ENCODE measurements at regions not wholly inside any gene's neighbourhood (a gene's known extent, or its start where the extent isn't known, plus 50 kb on each side); places are given as distances from the start of the nearest gene placed in this dataset.
A peak's percentile ranks its signal among the peaks of the same experiment; 100 is the strongest.

DNA sequence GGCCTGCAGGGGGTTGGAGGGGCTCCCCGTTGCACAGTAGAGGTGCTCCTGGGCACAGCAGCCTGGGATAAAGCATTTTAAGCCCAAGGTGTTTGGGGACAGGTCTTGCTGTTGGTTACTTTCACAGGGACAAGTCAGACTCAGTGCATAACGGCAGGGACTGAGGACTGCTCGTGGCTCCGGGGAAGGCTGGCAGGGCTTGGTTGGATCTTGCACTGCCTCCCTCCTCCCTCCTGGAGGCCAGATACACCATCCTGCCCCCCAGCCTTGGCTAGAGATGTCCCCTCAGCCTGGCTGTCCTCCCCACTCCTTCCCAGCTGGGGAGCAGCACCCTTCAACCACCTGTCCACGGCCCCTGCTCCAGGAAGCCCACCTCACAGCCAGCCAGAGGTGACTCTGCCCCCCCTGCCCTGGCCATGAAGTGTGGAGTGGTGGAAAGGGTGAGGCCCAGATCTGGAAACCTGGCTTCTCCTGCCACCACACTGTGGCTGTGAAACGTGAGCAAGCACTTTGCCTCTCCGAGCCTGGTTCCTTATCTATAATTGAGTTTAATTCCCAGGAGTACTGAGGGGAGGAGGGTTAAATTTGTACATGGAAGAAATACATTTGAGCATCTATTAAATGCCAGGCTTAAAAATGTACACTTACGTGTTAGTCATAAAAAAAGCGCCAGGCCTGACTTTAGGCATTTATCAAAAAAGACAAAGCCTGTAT is 67.1 kb upstream of the TAF1B start:
- ChIA-PET CTCF (no interaction called here), POLR2A (ENCODE audit: low non-redundant PET) (no interaction called here)
- H3K27ac ChIP-seq (ENCODE audit: low read depth, low read length, poor library complexity, severe bottlenecking) = no peak overlapping the region
- TF ChIP-seq, protein P1, sequence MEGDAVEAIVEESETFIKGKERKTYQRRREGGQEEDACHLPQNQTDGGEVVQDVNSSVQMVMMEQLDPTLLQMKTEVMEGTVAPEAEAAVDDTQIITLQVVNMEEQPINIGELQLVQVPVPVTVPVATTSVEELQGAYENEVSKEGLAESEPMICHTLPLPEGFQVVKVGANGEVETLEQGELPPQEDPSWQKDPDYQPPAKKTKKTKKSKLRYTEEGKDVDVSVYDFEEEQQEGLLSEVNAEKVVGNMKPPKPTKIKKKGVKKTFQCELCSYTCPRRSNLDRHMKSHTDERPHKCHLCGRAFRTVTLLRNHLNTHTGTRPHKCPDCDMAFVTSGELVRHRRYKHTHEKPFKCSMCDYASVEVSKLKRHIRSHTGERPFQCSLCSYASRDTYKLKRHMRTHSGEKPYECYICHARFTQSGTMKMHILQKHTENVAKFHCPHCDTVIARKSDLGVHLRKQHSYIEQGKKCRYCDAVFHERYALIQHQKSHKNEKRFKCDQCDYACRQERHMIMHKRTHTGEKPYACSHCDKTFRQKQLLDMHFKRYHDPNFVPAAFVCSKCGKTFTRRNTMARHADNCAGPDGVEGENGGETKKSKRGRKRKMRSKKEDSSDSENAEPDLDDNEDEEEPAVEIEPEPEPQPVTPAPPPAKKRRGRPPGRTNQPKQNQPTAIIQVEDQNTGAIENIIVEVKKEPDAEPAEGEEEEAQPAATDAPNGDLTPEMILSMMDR (conservative IDR thresholded peaks at IDR 0.05; ENCODE audit: low read depth, low read length) = no peak
- no peak for TF ChIP-seq EZH2 (IDR thresholded peaks at IDR 0.05; ENCODE audit: borderline replicate concordance, low read depth, low read length, poor library complexity, severe bottlenecking)
- no TSS peak for BruUV-seq (replicated peaks)
- no peaks in the 10 kb centered on the region for H3K9me3 ChIP-seq (ENCODE audit: low read depth, low read length, poor library complexity, severe bottlenecking)
- no peaks in the 10 kb centered on the region for H3K36me3 ChIP-seq (ENCODE audit: insufficient read depth, low read length, poor library complexity, severe bottlenecking)
- H3K4me1 ChIP-seq (ENCODE audit: insufficient read depth, low read length, poor library complexity, severe bottlenecking) = no peaks in the 10 kb centered on the region
- no peak for DNase-seq (ENCODE audit: low spot score)
- H3K4me3 ChIP-seq (ENCODE audit: low read depth, low read length, poor library complexity, severe bottlenecking) = no peak overlapping the region
- H3K27me3 ChIP-seq (replicated peaks; ENCODE audit: insufficient read depth, low read depth, low read length, poor library complexity) = no peaks in the 10 kb centered on the region
- intact Hi-C loops (cut with micrococcal nuclease; ENCODE audit: unreplicated experiment) = no loop called here

DNA sequence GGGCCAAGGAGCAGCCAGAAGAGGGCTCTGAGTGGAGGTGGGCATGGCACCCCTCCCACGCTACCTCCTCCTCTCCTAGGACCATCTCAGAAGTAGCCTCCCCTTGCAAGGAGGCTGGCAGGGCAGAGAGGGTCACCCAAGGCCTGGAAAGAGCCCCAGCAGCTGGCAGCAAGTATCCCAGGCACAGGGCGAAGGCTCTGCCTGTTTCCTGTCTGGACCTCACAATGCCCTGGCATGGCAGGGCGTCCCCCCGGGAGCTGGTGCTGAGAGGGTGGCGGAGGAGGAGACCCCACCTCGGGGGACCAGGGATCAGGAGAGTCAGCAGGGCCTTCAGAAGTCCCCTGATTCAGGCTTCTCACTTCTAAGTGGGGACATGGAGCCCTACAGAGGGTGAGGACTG is 66.2 kb upstream of the TAF1B start:
- H3K4me1 ChIP-seq (ENCODE audit: insufficient read depth, low read length, poor library complexity, severe bottlenecking) = no peaks in the 10 kb centered on the region
- no TSS peak for BruUV-seq (replicated peaks)
- no peak overlapping the region for H3K27ac ChIP-seq (ENCODE audit: low read depth, low read length, poor library complexity, severe bottlenecking)
- no peak overlapping the region for H3K4me3 ChIP-seq (ENCODE audit: low read depth, low read length, poor library complexity, severe bottlenecking)
- no peak for DNase-seq (ENCODE audit: low spot score)
- CTCF ChIA-PET = interaction anchor here (1.1 kb wide), 1 partner anchor 207 kb away, joined by 3 read pairs; no protein-coding TSS in a partner anchor
- no peak for TF ChIP-seq EZH2 (IDR thresholded peaks at IDR 0.05; ENCODE audit: borderline replicate concordance, low read depth, low read length, poor library complexity, severe bottlenecking)
- TF ChIP-seq, protein P1 (conservative IDR thresholded peaks at IDR 0.05; ENCODE audit: low read depth, low read length) = no peak
- POLR2A ChIA-PET (ENCODE audit: low non-redundant PET) = no interaction called here
- H3K27me3 ChIP-seq (replicated peaks; ENCODE audit: insufficient read depth, low read depth, low read length, poor library complexity) = no peaks in the 10 kb centered on the region
- H3K36me3 ChIP-seq (ENCODE audit: insufficient read depth, low read length, poor library complexity, severe bottlenecking) = no peaks in the 10 kb centered on the region
- H3K9me3 ChIP-seq (ENCODE audit: low read depth, low read length, poor library complexity, severe bottlenecking) = no peaks in the 10 kb centered on the region
- intact Hi-C loops (cut with micrococcal nuclease; ENCODE audit: unreplicated experiment) = no loop called here

DNA sequence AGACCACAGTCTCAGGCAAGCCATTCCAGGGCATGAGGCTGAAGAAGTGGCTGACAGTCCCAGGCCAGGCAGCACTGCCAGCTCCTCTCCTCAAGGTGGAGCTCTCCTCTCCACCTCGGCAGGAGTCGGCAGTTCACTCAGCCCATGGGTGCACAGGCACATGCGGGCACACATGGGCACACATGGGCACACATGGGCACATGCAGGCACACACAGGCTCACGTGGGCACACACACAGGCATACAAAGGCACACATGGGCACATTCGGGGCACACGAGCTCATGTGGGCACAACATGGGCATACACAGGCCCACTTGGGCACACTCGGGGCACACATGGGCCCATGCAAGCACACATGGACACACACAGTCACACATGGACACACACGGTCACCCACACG is 65.3 kb upstream of the TAF1B start:
- intact Hi-C loops (cut with micrococcal nuclease; ENCODE audit: unreplicated experiment) = no loop called here
- H3K9me3 ChIP-seq (ENCODE audit: low read depth, low read length, poor library complexity, severe bottlenecking) = no peaks in the 10 kb centered on the region
- H3K36me3 ChIP-seq (ENCODE audit: insufficient read depth, low read length, poor library complexity, severe bottlenecking) = no peaks in the 10 kb centered on the region
- no TSS peak for BruUV-seq (replicated peaks)
- CTCF ChIA-PET = interaction anchor here (1.1 kb wide), 1 partner anchor 206 kb away, joined by 3 read pairs; no protein-coding TSS in a partner anchor
- H3K27ac ChIP-seq (ENCODE audit: low read depth, low read length, poor library complexity, severe bottlenecking) = no peak overlapping the region
- no peak overlapping the region for H3K4me3 ChIP-seq (ENCODE audit: low read depth, low read length, poor library complexity, severe bottlenecking)
- H3K27me3 ChIP-seq (replicated peaks; ENCODE audit: insufficient read depth, low read depth, low read length, poor library complexity) = no peaks in the 10 kb centered on the region
- POLR2A ChIA-PET (ENCODE audit: low non-redundant PET) = no interaction called here
- TF ChIP-seq, protein P1 (conservative IDR thresholded peaks at IDR 0.05; ENCODE audit: low read depth, low read length) = peak; percentile 68
- TF ChIP-seq EZH2 (IDR thresholded peaks at IDR 0.05; ENCODE audit: borderline replicate concordance, low read depth, low read length, poor library complexity, severe bottlenecking) = no peak
- H3K4me1 ChIP-seq (ENCODE audit: insufficient read depth, low read length, poor library complexity, severe bottlenecking) = no peaks in the 10 kb centered on the region
- DNase-seq (ENCODE audit: low spot score) = no peak

All from A673 (cell line).